ENCODE measurements at regions not wholly inside any gene's neighbourhood (a gene's known extent, or its start where the extent isn't known, plus 50 kb on each side); places are given as distances from the start of the nearest gene placed in this dataset.

DNA sequence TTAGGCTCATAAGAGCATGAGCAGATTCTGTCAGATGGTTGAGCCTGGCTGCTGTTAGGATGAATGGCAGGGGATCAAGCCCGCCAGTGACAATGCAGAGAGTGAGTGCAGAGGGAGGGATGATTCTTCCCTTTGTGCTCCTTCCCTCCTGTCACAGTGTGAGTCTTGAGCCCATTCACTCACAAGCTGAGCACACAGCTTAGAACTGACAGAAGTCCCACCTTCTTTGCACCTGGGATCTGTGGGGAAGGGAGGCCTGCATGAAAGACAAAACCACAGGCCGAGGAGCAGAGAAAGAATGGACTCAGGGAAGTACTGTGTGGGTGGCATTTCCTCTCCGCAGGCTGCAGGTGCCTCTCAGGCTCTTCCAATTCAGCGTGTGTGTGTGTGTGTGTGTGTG is 160.6 kb downstream of the KCNA5 start:
- TF ChIP-seq EZH2phosphoT487 (IDR thresholded peaks at IDR 0.05; ENCODE audit: borderline replicate concordance, low read length), result no peak
- TF ChIP-seq, protein P1, sequence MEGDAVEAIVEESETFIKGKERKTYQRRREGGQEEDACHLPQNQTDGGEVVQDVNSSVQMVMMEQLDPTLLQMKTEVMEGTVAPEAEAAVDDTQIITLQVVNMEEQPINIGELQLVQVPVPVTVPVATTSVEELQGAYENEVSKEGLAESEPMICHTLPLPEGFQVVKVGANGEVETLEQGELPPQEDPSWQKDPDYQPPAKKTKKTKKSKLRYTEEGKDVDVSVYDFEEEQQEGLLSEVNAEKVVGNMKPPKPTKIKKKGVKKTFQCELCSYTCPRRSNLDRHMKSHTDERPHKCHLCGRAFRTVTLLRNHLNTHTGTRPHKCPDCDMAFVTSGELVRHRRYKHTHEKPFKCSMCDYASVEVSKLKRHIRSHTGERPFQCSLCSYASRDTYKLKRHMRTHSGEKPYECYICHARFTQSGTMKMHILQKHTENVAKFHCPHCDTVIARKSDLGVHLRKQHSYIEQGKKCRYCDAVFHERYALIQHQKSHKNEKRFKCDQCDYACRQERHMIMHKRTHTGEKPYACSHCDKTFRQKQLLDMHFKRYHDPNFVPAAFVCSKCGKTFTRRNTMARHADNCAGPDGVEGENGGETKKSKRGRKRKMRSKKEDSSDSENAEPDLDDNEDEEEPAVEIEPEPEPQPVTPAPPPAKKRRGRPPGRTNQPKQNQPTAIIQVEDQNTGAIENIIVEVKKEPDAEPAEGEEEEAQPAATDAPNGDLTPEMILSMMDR (conservative IDR thresholded peaks at IDR 0.05; ENCODE audit: low read depth, low read length), result no peak
